IPS DF 4.7 (cell line): ENCODE measurements at regions not wholly inside any gene's neighbourhood (a gene's known extent, or its start where the extent isn't known, plus 50 kb on each side); places are given as distances from the start of the nearest gene placed in this dataset.

Experiments used
- DNase-seq: peaks from one replicate; pipeline ENCODE4 v3.0.0-alpha.2; 2013; ENCODE audit warnings: low spot score; ENCODE audit errors: extremely low read depth

DNA sequence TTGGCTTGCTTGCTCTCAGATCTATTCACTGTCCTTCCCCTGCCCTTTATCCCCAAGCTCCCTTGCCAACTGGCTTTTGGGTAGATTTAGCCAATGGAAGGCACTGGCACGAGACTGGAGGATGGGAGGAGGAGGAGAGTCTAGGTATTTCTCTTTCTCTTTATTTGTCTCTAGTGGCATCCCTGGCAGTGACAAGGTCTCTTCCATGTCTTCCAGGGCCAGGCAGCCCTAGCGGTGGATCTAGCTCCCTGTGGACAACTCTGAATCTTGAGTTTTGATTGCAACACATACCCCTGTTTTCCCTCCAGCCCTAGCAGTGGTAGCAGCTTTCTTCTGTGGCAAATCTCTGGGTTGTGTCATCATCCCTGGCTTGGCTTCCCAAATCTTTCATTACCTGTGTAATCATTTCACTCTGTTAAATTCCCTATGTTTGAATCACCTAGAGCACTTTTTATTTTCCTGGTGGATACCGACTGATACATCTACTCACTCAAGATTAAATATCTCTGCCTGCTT lies 171.1 kb upstream of the IRX6 start:
- no peak for DNase-seq

DNA sequence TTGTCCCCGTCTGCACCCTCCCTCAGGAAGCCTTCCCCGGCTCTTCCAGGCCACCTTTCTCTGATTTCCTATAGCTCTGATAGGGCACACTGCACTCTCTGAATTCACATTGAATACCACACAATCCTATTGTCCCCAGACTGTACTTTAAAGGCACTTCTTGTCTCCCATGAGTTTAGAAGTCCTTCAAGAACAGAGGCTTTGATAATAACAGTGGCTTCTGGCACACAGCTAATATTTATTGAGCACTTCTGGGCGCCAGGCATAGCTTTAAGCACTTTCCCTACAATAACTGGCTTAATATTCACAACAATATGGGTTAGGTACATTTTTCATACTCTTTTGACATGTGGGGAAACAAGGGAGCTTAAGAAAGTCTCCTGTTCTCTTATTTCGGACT lies 169.7 kb upstream of the IRX6 start:
- DNase-seq: no peak

DNA sequence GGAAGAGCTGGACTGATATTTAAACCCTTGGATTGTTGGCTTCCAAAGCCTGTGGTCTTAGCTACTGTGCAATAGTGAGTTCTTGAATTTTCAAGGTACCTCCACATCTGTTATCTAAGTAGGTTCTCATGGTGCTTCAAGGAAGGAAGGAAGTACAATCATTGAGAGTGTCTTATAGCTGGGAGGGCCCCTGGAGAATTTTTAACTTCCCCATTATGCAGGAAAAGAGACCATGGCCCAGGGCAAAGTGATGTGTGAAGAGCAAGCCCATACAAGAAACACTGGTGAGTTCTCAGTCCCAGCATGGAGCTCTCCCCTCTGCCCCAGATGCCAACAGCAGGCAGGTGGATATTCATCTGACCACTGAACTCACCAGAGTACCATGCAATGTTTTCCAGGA lies 169.0 kb upstream of the IRX6 start:
- no peak for DNase-seq

DNA sequence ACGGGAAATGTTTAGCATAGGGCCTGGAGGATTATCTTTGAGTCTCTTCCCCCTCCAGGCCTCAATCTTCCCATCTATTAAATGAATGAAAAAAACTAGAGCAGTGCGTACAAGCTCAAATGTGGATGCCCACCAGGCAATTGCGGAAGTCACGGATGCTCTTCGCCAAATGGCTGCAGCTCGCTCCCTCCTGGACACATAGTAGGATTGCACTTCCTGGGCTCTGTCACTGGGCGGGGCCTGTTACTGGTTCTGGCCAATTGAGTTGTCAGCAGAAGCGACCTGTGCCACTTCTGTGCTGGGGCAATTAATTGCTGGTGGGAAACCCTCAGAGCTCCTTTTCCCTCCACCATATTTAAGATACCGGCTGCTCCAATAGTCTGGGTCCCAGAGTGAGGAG lies 168.2 kb upstream of the IRX6 start:
- DNase-seq: no peak

DNA sequence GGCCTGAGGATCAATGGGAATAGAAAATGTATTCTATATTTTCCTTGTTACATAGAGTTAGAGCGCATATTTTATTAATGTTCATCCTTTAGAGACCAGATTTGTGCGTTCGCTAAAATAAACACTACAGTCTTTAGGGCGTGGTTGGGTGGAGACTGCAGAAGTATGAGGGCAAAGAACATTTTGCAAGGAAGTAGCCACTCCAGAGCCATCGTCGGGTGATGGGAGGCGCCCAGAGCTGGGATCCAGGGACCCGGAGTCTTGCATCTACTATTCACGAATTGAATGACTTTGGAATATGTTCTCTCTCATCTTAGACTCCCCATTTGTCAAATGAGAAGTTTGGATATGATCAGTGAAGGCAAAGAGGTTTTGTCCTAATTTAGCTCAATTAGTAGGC lies 154.2 kb upstream of the IRX6 start:
- DNase-seq: no peak

DNA sequence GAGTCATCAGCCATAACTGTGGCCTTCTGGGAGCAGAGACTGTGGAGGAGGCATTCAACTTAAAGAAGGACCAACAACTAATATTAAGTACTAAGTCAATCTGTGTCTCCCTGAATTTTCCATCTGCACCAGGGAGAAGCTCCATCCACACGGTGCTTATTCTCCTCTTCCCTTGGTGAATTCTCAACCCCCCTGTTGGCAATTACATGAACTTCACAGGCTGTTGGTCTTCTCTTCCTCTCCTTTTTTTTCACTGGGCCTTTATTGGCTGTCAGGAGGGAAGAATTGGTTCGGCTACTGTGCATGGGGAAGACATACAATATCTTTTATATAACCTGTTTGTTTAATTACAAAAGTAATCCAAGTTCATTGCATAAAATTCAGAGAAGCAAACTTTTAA lies 152.8 kb upstream of the IRX6 start:
- DNase-seq: no peak

DNA sequence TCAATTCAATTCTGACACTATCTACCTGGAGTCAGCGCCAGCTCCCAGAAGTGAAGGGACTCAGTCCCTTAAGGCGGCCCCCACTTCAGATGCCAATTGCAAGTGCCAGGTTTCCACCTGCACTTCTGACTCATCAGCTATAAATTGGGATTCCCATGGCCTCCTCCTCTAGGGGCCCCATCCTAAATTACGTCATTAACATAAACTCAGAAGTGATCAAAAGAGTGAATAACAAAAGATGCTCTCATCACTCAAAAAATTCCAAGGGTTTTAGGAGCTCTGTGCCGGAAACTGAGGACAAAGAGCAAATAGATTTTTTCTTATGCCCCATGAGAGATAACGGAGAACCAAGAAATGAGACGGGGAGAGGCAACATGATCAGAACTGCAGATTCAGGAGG lies 148.6 kb upstream of the IRX6 start:
- no peak for DNase-seq

DNA sequence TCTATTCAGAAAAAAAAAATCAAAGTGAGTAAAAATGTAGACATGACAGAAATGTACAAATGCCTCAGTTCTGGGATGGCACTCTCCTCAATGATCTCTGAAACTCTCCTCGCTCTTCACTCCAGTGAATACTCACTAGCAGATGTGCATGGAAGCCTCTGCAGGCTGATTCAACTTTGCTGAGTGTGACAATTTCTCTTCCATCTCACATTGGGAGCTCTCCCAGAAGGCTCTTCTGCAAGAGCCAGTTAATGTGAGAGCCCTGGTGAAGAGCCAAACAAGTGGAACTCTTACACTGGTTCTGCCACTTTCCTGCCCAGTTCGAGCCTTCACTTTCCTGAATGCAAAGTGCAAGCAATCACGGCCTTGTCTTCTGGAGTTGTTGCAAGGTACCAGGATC lies 147.1 kb upstream of the IRX6 start:
- no peak for DNase-seq

DNA sequence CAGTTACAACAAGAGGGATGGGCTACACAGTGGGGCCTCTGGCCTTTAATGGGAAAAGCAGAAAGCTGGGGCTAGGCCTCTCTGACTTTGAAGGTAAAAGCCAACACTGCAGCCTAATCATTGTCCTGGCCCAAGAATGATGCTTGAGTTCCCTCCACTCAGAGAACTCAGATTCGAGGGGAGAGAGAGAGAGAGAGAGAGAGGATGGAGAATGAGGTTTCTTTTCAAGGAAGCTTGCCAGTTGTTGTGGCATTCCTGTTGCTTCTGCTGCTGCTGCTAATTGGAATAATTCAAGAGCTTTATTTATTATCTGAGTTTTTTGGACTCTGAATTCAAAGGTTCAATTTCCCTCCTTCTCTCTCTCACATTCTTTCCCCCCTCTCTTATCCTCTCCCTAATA lies 144.6 kb upstream of the IRX6 start:
- no peak for DNase-seq

DNA sequence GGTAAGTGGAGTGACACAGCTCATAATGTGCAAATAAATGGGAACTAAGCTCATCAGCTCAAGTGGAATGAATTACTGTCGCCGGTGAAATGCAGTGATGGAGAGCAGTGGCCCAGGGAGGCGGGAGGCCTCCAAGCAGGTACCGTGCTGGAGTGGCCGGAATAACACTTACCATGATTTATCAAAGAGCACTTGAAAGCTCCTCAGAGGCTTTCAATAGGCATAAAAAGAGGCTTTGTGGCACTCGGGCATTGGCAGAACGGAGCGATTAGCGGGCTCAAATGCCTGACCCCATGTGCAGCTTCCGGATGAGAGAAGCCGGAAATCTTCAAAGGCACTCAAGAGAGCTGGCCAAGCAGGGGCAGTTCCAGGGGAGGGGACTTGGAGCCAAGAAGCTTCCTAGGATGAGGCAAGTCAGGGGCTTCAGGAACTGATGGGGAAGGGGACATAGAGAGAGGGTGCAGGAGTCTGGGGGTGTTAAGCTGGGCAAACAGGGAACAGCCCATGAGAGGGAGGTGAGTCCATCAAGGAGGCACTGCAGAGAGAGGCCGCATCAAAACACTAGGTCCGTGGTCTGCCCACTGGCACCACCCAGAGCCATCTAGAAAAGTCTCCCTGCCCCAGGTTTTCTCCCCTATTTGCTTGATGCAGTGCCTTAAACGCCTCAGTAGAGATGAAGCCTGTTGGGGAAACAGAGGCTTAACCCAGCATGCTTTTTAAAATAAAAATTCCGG lies 144.0 kb upstream of the IRX6 start:
- DNase-seq: no peak

DNA sequence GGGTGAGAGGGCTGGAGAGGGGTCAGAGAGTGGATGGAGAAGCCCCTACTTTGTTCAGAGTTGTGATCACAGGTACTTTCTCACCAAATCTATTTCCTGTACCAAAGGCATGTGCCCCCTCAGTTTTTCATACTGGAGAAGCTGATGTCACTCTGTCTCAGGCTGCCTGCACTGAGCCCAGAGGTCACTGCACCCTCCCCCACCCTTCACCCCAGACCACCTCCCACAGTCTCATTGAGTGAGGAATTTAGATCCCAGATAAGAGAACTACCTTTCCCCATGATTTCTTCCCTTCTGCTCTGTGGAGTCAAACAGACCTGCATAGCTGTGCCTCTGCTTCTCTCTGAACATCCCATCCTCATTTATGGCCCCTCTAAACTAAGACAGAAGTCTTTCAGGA lies 140.0 kb upstream of the IRX6 start:
- DNase-seq: no peak

DNA sequence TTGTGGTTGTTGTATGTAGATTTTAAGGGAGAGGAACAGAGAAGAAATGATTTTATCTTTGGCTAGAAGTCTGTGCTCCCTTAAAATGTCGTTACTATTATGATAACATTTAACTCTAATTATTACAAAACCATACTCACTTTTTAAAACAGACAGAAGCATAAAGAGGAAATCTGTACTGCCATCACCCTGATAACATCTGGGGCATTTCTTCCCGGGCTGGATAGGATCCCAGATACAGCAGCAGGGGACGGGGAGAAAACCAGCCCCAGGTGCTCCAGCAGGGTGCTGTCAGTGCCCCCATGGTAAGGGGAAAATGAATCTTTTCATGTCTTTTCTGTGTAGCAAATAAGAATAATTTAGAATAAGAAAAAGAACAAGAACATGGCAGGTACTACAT lies 139.4 kb upstream of the IRX6 start:
- no peak for DNase-seq

DNA sequence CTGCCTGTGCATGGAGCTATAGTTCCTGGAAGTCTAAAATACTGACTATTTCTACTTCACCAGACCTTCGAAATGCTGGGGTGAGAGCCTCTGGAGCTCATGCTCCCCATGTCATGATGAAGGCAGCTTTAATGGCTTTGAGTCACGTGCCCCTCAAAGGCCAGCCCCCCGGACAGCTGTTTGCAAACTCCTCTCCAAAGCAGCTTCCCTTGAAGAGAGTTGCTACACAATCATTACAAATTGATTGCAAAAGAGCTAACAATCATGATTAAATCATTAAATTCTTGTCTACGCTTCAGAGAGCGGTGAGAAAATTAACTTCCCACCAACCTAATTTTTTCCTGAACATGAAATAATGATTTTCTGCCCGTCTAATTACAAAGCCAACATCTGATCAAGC lies 134.8 kb upstream of the IRX6 start:
- DNase-seq: no peak

DNA sequence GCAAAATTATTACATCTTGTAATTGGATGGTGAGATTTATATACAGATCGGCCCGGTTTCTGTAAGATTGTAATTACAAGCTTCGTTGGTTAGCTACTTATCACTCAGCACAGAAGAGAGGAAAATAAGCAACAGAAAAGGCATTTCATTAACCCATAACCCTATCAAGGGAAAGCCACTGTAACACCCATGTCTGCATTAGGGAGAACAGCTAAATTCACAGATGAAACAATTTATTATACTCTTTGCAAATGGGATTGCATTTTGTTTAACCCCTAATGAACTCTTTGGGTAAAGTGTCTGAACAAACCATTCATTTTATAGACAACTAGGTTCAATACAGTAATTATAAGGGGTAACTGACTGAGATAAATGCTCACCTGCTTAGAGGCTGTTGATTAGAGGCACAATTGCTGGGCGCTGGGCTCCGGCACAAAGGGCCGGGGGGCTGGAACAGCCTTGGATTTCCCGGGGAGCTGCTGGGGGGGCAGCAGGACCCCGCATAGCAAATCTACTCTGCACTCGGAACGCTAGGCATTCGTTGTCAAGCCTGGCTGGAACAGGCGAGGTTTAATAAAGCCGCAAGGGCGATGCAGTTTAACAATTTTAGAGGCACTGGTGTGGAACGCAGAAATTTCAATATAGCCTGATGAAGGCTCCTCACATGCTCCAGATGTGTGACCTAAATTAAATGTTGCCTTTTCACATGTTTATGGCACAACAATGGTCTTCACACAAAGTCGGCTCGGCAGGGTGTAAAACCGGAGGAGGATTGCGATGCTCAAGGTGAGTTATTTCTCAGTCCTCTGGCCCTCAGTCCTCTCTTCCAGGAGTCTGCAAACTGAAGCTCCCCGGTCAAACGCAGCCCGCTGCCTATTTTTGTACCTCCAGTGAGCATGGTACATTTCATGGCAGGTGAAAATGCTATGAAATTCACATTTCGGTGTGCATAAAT lies 134.0 kb upstream of the IRX6 start:
- no peak for DNase-seq

DNA sequence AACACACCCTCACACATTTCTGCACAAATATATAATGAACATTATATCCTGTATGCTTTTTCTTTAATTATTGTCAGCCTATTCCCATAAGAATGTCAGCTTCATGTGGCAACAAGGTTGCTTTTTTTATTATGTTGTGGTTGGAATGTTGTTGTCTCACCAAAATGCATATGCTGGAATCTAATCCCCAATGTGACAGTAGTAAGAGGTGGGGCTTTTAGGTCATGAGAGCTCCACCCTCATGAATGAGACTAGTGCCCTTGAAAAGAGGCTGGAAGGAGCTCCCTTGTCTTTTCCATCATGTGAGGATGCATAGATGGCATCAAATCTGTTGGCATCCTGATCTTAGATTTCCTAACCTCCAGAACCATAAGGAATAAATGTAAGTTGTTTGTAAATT lies 131.3 kb upstream of the IRX6 start:
- no peak for DNase-seq

DNA sequence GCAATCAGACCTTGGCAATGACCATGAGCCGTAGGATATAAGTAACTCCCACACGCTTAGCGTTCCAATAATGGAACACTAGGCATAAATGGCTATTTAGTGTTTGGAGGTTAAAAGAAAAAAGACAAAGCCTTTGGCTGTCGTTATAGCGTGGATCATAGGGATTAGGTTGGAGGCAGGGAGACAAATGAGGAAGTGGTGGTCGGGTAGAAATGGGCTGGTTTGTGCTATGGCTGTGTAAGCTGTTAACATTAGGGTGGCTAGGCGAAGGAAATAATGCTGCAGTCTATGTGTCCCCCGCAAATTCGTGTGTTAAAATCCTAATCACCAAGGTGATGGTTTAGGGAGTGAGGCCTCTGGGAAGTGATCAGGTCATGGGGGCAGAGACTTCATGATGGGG lies 120.4 kb upstream of the IRX6 start:
- no peak for DNase-seq

DNA sequence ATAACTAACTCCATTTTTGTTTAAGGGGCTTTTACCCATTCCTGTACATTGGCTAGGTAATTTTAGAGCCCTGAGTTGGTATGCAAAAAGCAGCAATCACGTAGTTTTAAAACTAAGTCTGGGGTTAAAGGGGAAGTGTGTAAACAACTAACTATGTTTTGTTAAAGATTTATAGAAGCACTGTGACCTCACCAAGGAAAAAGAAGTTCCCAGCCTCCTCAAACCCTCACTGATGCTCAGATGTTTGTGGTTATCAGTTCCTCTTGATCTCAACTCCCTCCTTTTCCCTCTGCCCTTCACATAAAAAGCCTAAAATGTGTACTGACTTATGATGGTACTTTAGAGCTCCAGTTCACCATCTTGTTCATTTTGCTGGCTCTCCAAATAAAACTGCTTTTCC lies 119.9 kb upstream of the IRX6 start:
- no peak for DNase-seq

DNA sequence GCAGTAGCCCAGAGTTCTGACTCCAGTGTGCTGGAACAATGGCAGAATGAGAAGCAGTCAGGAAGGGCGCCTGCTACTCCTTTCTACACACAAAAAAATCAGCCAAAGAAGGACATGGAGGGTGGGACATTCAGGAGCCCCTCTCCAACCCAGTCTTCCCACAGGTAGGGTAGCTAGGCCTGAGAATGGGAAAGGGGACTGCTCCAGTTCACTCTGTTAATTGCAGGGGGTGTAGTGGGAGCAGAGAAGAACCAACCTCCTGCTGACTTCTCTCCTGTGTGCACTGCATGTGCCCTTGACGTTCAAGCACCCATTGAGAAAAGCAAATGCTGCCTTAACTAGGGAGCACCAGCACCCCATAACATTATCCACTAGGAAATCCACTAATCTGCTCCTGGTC lies 119.1 kb upstream of the IRX6 start:
- no peak for DNase-seq

DNA sequence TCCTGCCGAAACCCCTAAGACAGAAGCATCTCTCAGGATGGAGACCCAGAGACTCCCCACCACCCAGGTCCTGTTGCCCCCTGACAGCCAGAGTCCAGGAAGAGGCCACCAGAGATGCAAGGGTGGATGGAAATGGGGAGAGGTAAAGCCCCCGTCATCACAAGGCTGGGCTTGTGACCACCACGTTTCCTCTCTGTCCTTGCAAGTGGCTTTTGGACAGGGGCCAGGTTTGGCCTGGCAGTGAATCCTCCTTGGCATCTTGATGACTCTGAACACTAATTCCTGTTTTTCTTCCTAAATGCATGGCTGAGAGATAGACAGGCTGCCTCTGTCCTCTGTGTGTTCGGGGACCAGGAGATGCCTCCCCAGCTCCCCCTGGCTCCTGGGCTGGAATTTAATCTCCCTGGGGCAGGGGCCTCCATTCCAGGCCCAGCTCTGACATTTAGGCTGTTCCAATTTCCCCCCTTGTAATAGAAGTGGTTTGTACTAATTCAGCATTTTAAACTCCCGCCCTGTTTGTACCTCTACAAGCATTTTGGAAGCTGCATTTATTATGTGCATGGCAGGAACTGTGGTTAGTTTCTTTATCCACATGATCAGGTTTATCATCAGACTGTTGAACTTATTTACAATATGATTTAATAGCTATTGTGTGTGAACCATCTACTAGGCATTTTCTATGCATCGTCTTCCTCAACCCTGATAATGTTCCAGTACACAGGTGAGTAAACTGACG lies 116.1 kb upstream of the IRX6 start:
- DNase-seq: no peak

DNA sequence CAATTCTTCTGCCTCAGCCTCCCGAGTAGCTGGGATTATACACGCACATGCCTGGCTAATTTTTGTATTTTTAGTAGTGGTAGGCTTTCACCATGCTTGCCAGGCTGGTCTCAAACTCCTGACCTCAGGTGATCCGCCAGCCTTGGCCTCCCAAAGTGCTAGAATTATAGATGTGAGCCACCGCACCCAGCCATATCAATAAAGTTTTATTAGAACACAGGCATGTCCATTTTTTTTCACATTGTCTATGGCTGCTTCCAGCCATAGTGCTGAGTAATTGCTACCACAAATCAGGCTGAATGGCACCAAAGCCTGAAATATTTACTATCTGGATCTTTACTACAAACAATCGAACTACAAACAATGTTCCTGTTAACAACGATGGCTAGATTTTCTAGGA lies 114.4 kb upstream of the IRX6 start:
- no peak for DNase-seq

DNA sequence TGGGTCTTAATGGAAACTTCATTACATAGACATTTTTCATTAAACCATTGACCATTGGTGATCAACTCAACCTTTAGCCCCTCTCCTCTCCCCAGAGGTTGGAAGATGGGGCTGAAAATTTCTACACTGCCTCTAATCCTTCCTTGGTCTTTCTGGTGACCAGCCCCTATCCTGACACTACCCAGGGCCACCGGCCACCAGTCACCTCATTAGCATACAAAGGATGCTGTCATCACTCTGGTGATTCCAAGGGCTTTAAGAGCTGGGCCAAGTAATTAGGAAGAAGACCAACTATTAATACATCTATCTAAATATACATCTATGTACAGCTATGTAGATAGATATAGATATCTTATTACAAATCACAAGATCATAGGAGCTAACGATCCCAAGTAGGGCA lies 111.2 kb upstream of the IRX6 start:
- no peak for DNase-seq

DNA sequence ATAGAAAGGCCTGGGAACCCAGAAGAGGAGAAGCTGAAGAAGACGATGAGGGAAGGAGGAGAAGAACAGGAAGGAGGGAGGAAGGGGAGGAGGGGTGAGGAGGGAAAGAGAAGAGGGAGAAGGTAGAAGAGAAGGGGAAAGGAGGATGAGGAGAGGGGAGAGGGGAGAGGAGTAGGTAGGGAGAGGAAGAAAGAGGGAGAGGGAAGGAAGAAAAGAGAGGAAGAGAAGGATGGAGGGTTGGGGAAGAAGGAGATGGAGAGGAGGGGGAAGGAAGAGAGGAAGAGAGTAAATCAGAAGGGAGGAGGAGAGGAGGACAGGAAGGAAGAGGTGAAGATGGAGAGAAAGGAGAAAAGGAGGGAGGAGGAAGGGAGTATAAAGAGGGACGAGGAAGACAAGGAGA lies 109.6 kb upstream of the IRX6 start:
- DNase-seq: no peak
